Naive thymus-derived CD8-positive, alpha-beta T cell (primary cell): ENCODE measurements at regions not wholly inside any gene's neighbourhood (a gene's known extent, or its start where the extent isn't known, plus 50 kb on each side); places are given as distances from the start of the nearest gene placed in this dataset.
A peak's percentile ranks its signal among the peaks of the same experiment; 100 is the strongest.

Experiments used
- ATAC-seq, 2 donors: fragments of 150-1000 bp; cut with Tn5 transposase in 1 of 2; sonication (Bioruptor Pico), chemical (Tn5 transposase) in 1 of 2; 1 replicate in 1 of 2; 2 replicates in 1 of 2; pipeline ENCODE4 v1.10.0; 2021; ENCODE audit warnings: mild to moderate bottlenecking in 2 of 2, moderate library complexity in 2 of 2
- POLR2A ChIA-PET: fragments of 350-600 bp; sonication (Branson Sonifier 250); formaldehyde crosslinking; loops from one replicate; lab custom pipeline; 2021; ENCODE audit warnings: antibody characterized with exemption; lab: Charles Lee
- DNase-seq, 10 donors: peaks; one replicate each; pipeline versions ENCODE4 v3.0.0 to v3.0.0-alpha.2; 2020 to 2022
- H3K27ac Mint-ChIP-seq, 10 donors: one replicate each; pipeline ENCODE4 v1.8.0; 2020 to 2022; ENCODE audit warnings: mild to moderate bottlenecking in 10 of 10, mixed read lengths in 10 of 10, moderate library complexity in 4 of 10, inconsistent platforms in 1 of 10
- H3K27me3 Mint-ChIP-seq, 5 donors: one replicate each; pipeline ENCODE4 v1.8.0; 2021 to 2022; ENCODE audit warnings: mixed read lengths in 5 of 5
- H3K36me3 Mint-ChIP-seq, 3 donors: one replicate each; pipeline ENCODE4 v1.8.0; 2020 to 2022; ENCODE audit warnings: mixed read lengths in 3 of 3, mild to moderate bottlenecking in 2 of 3, inconsistent platforms in 1 of 3
- H3K4me1 Mint-ChIP-seq, 4 donors: one replicate each; pipeline ENCODE4 v1.8.0; 2021 to 2022; ENCODE audit warnings: mixed read lengths in 4 of 4
- H3K4me3 Mint-ChIP-seq, 10 donors: one replicate each; pipeline ENCODE4 v1.8.0; 2020 to 2022; ENCODE audit warnings: mild to moderate bottlenecking in 10 of 10, mixed read lengths in 10 of 10, moderate library complexity in 6 of 10, inconsistent platforms in 1 of 10
- H3K9me3 Mint-ChIP-seq, 9 donors: one replicate each; pipeline ENCODE4 v1.8.0; 2020 to 2022; ENCODE audit warnings: mixed read lengths in 9 of 9, mild to moderate bottlenecking in 3 of 9, inconsistent platforms in 1 of 9, moderate library complexity in 1 of 9

- POLR2A ChIA-PET: no interaction called here
- Mint-ChIP-seq H3K4me1 (peaks cover 2 to 7% (median 2%) of the 10 kb centered on the region in 4 donors), H3K4me3 (no peak overlapping the region), H3K27me3 (peaks cover 6 to 71% (median 24%) of the 10 kb centered on the region in 5 donors), H3K9me3 (no peaks in the 10 kb centered on the region), H3K27ac (peak overlapping the region in 1 of 10 donors; percentile 28), H3K36me3 (no peaks in the 10 kb centered on the region)
- ATAC-seq: no peak
- no peak for DNase-seq
These were observed 56.7 kb upstream of the GLI2 start for GRCh38 chr2:120678926-120679325.

- Mint-ChIP-seq H3K9me3 (no peaks in the 10 kb centered on the region), H3K36me3 (no peaks in the 10 kb centered on the region), H3K4me3 (no peak overlapping the region), H3K27me3 (peaks cover 10 to 75% (median 26%) of the 10 kb centered on the region in 5 donors), H3K4me1 (peaks cover 2 to 7% (median 2%) of the 10 kb centered on the region in 4 donors), H3K27ac (peak overlapping the region in 1 of 10 donors; percentile 28)
- DNase-seq (no peak), ATAC-seq (no peak)
- POLR2A ChIA-PET: no interaction called here
These were observed 56.1 kb upstream of the GLI2 start for GRCh38 chr2:120679526-120679925.

GRCh38 chr2:120680136-120680761, 55.4 kb upstream of the GLI2 start:
- H3K9me3 Mint-ChIP-seq: no peaks in the 10 kb centered on the region
- H3K4me3 Mint-ChIP-seq: peak overlapping the region in 3 of 10 donors; percentile 5 to 74 (median 58)
- peaks cover 11 to 75% (median 26%) of the 10 kb centered on the region in 5 donors for H3K27me3 Mint-ChIP-seq
- H3K4me1 Mint-ChIP-seq: peaks cover 2 to 7% (median 2%) of the 10 kb centered on the region in 4 donors
- DNase-seq (peak; percentile 49 to 84 (median 66)), ATAC-seq (peak; percentile 61 to 72)
- H3K27ac Mint-ChIP-seq: peak overlapping the region in 4 of 10 donors; percentile 23 to 73 (median 57)
- POLR2A ChIA-PET: no interaction called here
- H3K36me3 Mint-ChIP-seq: no peaks in the 10 kb centered on the region

DNA sequence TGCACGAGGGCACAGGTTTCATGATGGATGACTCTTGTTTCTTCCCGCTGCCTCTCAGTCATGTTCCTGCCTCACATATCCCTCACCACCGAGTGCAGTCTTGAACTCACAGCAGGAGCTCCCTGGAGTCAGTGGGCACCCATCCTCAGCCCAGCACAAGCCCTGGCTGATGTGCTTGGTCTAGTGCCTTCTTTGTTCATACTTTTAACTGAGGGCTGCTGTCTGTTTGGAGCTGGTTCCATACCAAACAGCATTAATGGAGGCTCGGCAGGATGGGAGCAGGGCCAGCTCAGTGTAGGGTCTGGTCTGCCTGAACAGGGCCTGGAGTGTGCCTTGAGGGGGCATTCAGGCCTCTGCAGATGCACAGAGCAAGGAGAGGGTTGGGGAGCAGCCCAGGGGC, 54.5 kb upstream of the GLI2 start:
- H3K27ac Mint-ChIP-seq: peak overlapping the region in 2 of 10 donors; percentile 62 to 74
- no peaks in the 10 kb centered on the region for H3K9me3 Mint-ChIP-seq

DNA sequence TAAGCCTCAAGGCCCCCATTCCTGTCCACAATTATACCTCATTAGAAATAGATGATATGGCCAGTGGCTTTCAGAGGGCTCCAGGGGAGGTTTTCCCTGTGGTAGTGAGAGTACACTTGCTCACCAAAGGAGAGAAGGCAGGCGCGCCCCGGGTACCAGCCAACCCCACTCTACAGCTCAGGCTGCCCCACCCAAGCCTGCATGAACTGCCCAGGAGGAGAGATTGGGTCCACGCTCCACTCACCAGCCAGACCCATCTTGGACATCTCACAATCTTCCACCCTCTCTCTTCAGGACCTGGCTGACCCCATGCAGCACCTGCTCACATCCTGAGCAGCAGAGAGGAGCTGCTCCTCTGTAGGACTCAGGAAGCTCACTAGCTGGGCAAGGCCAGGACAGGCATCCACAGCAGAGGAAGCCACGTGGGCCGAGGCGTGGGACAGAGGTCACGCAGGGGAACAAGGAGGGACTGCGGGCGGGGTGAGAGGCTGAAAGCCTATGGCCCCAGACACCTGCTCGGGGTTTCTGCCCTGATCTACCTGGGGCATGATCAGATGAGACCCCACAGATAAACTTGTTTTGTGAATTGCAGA, 53.9 kb upstream of the GLI2 start:
- no peaks in the 10 kb centered on the region for H3K36me3 Mint-ChIP-seq
- peaks cover 7 to 63% (median 16%) of the 10 kb centered on the region in 5 donors for H3K27me3 Mint-ChIP-seq
- H3K4me1 Mint-ChIP-seq: peaks cover 2 to 7% (median 2%) of the 10 kb centered on the region in 4 donors
- H3K27ac Mint-ChIP-seq: no peak overlapping the region
- H3K4me3 Mint-ChIP-seq: no peak overlapping the region
- ATAC-seq: no peak
- POLR2A ChIA-PET: no interaction called here
- no peaks in the 10 kb centered on the region for H3K9me3 Mint-ChIP-seq
- DNase-seq: no peak

More for the DNA sequence above, 54.5 kb upstream of the GLI2 start:
- no peak overlapping the region for H3K4me3 Mint-ChIP-seq
- no peak for DNase-seq
- peaks cover 9 to 69% (median 22%) of the 10 kb centered on the region in 5 donors for H3K27me3 Mint-ChIP-seq
- no peaks in the 10 kb centered on the region for H3K36me3 Mint-ChIP-seq
- POLR2A ChIA-PET: no interaction called here
- peaks cover 2 to 7% (median 2%) of the 10 kb centered on the region in 4 donors for H3K4me1 Mint-ChIP-seq
- ATAC-seq: no peak

DNA sequence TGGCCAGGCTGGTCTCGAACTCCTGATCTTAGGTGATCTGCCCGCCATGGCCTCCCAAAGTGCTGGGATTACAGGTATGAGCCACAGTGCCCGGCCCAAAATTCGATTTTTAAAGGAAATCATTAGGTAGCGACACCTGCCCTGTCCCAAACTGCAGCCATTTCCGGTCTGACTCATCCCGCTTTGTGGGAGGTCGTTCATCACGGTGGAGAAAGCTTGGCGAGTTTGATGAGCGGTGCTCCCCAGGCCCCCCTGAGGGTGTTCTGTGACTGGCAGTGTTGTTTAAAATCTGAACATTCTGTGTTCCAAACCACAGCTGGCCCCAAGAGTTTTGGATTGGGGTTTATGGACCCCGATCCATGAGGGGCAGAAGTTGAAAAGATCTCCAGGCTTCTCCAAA, 53.0 kb upstream of the GLI2 start:
- Mint-ChIP-seq H3K27ac (no peak overlapping the region), H3K4me3 (no peak overlapping the region), H3K4me1 (peaks cover 2 to 7% (median 2%) of the 10 kb centered on the region in 4 donors), H3K9me3 (peaks cover 0 to 6% (median 0%) of the 10 kb centered on the region in 9 donors), H3K27me3 (peaks cover 5 to 54% (median 13%) of the 10 kb centered on the region in 5 donors), H3K36me3 (no peaks in the 10 kb centered on the region)
- POLR2A ChIA-PET: no interaction called here
- DNase-seq: no peak
- ATAC-seq: no peak

- POLR2A ChIA-PET: no interaction called here
- no peaks in the 10 kb centered on the region for H3K36me3 Mint-ChIP-seq
- no peak overlapping the region for H3K27ac Mint-ChIP-seq
- H3K4me3 Mint-ChIP-seq: no peak overlapping the region
- H3K27me3 Mint-ChIP-seq: peaks cover 5 to 50% (median 9%) of the 10 kb centered on the region in 5 donors
- peaks cover 0 to 6% (median 0%) of the 10 kb centered on the region in 9 donors for H3K9me3 Mint-ChIP-seq
- no peak for DNase-seq
- peaks cover 2 to 7% (median 2%) of the 10 kb centered on the region in 4 donors for H3K4me1 Mint-ChIP-seq
- no peak for ATAC-seq
These were observed 52.6 kb upstream of the GLI2 start for GRCh38 chr2:120683081-120683480.

DNA sequence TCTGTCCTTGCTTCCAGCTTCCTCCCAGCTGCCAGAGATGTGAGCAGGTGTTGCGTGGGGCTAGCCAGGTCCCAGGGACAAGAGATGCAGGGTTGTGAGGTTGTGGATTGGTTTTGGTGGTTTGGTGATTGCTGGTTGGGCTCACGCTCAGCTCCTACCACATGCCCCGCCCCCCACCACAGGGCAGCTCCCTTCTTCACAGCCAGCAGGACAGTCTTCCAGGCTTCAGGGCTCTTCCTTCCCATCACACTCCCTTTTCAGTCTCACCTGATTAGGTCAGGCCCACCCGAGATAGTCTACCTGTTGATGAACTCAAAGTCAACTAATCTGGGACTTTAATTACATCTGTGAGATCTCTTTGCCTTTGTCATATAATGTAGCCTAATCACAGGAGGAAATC, 52.0 kb upstream of the GLI2 start:
- no peak for ATAC-seq
- Mint-ChIP-seq H3K4me1 (peaks cover 2 to 7% (median 2%) of the 10 kb centered on the region in 4 donors), H3K9me3 (peaks cover 0 to 6% (median 0%) of the 10 kb centered on the region in 9 donors), H3K27me3 (peaks cover 8 to 44% (median 9%) of the 10 kb centered on the region in 5 donors), H3K4me3 (no peak overlapping the region), H3K36me3 (no peaks in the 10 kb centered on the region), H3K27ac (no peak overlapping the region)
- no peak for DNase-seq
- POLR2A ChIA-PET: no interaction called here

- H3K9me3 Mint-ChIP-seq: peaks cover 0 to 6% (median 0%) of the 10 kb centered on the region in 9 donors
- DNase-seq (no peak), ATAC-seq (no peak)
- H3K4me1 Mint-ChIP-seq: peaks cover 2 to 7% (median 2%) of the 10 kb centered on the region in 4 donors
- no peaks in the 10 kb centered on the region for H3K36me3 Mint-ChIP-seq
- H3K27me3 Mint-ChIP-seq: peaks cover 11 to 44% (median 14%) of the 10 kb centered on the region in 5 donors
- no peak overlapping the region for H3K4me3 Mint-ChIP-seq
- POLR2A ChIA-PET: interaction anchor here (0.7 kb wide), 1 partner anchor 1218 kb away, joined by 5 read pairs; no protein-coding TSS in a partner anchor
- H3K27ac Mint-ChIP-seq: peak overlapping the region in 1 of 10 donors; percentile 53
These were observed 51.2 kb upstream of the GLI2 start for GRCh38 chr2:120684289-120685065.

- POLR2A ChIA-PET: interaction anchor here (0.7 kb wide), 1 partner anchor 1218 kb away, joined by 5 read pairs; no protein-coding TSS in a partner anchor
- ATAC-seq (no peak), DNase-seq (no peak)
- Mint-ChIP-seq H3K27ac (no peak overlapping the region), H3K36me3 (no peaks in the 10 kb centered on the region), H3K4me1 (peaks cover 0 to 3% (median under 1%) of the 10 kb centered on the region in 4 donors), H3K9me3 (peaks cover 0 to 6% (median 0%) of the 10 kb centered on the region in 9 donors), H3K27me3 (peaks cover 13 to 52% (median 15%) of the 10 kb centered on the region in 5 donors), H3K4me3 (peak overlapping the region in 1 of 10 donors; percentile 23)
These were observed 50.3 kb upstream of the GLI2 start for GRCh38 chr2:120685066-120685973.
